Epithelial cell of prostate (primary cell): ENCODE measurements at regions not wholly inside any gene's neighbourhood (a gene's known extent, or its start where the extent isn't known, plus 50 kb on each side); places are given as distances from the start of the nearest gene placed in this dataset.
"Not testable (repeated sequence)": the region's sequence is repeated elsewhere in the genome, so short reads cannot be mapped to it uniquely, and the experiment has no call there.

Source experiments
- DNase-seq: peaks from one replicate; pipeline ENCODE4 v3.0.0-alpha.2; 2011; ENCODE audit warnings: low read depth, low spot score
- H3K27ac ChIP-seq: fragments of 450-650 bp; 2 replicates; pipeline ENCODE4 v1.5.1; 2017; ENCODE audit warnings: mild to moderate bottlenecking

- H3K27ac ChIP-seq: no peak overlapping the region
- DNase-seq: no peak
These were observed 390.0 kb downstream of the TNS3 start for GRCh38 chr7:47191876-47192291.

DNA sequence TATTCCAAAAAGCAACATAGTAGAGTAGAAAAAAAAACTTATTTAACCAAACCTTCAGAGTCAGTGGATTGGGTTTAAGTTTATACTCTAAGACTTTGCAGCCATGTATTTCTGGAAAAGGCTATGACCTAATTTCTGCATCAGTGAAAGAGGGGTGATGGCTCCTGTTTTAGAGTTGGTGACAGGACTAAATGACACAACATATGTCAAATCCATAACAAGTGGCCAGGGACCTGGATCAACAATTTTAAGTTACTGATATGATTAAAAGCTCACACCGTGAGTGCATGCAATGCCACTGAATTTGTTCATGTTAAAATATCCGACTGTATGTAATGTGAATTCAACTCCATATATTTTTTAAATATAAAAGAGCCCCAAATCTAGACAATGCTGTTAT is 390.6 kb downstream of the TNS3 start:
- no peak overlapping the region for H3K27ac ChIP-seq
- no peak for DNase-seq

- DNase-seq: no peak
- H3K27ac ChIP-seq: no peak overlapping the region
These were observed 391.4 kb downstream of the TNS3 start for GRCh38 chr7:47190462-47190861.

DNA sequence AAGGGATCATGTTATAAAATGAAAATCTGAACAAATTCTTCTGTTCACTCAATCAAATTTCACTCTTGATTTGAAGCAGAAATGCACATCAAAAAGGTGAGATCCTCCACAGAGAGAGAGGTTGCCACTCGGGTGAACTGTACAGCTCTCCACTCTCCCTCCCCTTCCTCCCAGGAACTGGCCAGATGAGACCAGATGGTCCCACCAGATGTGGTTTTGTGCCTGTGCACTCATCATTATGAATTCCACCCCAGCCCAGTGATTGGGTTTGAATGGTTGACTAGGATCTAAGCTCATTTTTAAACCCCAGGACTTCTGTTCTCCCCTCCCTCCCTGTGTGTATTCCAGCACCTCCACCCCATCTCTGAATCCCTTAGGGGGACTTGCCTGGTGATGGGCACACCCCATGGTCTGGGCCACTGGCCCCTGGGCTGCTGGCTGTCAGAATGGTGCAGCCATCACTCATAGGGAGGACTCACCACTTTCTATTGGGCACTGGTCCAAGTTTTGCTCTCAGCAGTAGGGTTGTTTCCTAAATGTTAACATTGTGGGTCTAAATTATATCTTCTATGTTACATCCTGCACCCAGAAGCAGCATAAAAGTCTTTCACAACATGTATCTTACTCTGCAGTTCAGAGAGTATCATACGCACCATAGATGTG is 393.1 kb downstream of the TNS3 start:
- no peak overlapping the region for H3K27ac ChIP-seq
- no peak for DNase-seq

DNA sequence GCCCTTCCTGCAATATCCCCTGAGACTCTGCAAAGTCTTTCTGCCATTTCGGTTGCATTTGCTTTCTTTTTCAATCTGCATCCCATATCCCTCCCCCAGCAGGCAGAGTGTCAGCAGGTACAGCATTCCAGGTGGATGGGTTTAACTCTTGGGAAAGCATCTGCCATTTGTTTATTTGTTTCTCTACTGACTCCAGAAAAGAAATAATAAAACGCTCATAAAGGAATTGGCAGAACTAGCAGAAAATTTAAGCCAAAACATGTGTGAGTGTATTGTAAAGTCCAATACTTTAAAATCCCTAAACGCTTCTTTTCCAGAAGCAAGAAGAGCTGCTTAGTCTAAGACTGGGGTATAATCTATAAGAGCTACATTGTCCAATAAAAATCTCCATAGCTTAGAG is 393.8 kb downstream of the TNS3 start:
- DNase-seq: no peak
- H3K27ac ChIP-seq: no peak overlapping the region

DNA sequence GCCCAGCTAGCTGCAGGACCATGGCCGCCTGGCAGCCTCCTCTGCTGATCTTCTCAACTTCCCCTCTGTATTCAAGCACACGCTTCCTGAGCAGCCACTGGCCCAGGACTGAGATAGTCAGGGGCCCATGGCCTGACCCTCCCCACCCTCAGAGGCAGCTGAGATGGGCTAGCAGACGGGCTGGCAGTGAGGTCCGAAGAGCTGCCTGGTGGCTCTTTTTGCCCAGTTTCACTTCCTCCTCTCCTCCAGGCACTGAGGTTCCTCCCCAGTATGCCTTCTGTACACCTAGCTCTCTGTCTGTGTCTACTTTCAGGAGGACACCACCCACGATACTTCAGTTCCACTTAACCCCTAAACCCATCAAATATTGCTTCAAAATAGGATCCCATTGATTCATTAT is 395.6 kb downstream of the TNS3 start:
- DNase-seq: no peak
- H3K27ac ChIP-seq: no peak overlapping the region

DNA sequence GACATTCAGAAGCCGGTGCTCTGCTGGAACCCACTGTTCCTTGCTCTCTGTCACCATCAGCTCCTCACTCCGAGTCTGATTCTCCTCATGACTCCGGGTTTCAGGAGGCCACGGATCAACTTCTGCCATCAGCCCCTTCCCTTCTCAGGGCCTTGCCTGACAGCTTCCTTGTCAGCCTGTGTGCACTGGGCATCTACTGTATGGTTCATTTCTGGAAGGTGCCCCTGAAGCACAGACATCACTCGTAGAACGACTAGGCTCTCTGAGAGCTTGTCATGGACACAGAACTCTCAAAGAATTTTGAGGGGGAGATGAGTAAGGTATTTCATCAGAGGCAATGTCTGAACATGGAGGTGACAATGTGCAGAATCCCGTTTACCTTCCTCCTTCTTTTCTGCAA is 396.1 kb downstream of the TNS3 start:
- H3K27ac ChIP-seq: no peak overlapping the region
- DNase-seq: no peak

- no peak for DNase-seq
- no peak overlapping the region for H3K27ac ChIP-seq
These were observed 396.7 kb downstream of the TNS3 start for GRCh38 chr7:47185170-47185569.

- no peak for DNase-seq
- H3K27ac ChIP-seq: no peak overlapping the region
These were observed 397.9 kb downstream of the TNS3 start for GRCh38 chr7:47183862-47184590.

GRCh38 chr7:47181746-47182361 is 400.1 kb downstream of the TNS3 start:
- DNase-seq: no peak
- no peak overlapping the region for H3K27ac ChIP-seq

DNA sequence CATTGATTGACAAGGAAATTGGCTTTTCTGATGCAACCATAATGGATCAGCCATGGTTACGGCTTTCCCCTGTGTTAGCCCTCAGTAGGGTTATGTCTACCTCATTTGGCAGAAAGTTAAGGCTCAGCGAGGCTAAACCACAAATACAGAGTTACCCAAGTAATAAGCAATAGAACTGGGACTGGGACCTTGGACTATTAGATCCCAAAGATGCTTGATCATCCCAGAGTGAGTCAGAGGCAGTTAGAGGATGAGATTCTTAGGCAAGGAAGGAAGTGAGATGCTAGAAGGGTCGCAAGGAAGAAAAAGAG is 401.4 kb downstream of the TNS3 start:
- DNase-seq: no peak

GRCh38 chr7:47179812-47180515 is 401.9 kb downstream of the TNS3 start:
- H3K27ac ChIP-seq: no peak overlapping the region
- DNase-seq: no peak

More for the DNA sequence above, 401.4 kb downstream of the TNS3 start:
- H3K27ac ChIP-seq: no peak overlapping the region

DNA sequence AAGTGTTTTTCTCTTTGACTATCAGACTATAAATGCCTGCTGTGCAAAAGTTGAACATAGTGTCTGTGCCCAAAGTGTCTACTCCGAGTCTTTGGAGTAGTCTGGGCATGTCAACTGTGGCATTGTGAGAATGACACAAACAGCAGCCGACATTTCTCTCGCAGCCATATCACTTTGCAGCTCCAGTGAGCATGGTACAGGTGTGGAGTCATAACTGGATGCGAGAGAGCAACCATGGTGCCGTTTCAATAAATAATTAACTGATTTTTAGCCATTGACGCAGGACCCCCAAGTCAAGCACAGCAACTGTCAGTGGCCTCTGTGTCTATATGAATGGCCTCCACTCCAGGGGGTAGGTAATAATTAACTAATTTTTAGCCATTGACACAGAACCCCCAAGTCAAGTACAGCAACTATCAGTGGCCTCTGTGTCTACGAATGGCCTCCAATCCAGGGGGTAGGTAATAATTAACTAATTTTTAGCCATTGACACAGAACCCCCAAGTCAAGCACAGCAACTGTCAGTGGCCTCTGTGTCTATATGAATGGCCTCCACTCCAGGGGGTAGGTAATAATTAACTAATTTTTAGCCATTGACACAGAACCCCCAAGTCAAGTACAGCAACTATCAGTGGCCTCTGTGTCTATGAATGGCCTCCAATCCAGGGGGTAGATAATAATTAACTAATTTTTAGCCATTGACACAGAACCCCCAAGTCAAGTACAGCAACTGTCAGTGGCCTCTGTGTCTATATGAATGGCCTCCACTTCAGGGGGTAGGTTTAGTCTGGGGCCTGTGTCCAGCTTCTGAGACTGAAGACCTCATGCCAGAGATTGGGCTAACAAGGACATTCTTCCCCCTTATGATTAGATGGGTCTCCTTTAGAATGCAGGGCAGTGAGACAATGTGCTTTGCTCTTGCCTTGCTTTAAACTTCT is 409.0 kb downstream of the TNS3 start:
- H3K27ac ChIP-seq, DNase-seq: not testable (repeated sequence)

GRCh38 chr7:47170516-47170915 is 411.4 kb downstream of the TNS3 start:
- no peak for DNase-seq
- no peak overlapping the region for H3K27ac ChIP-seq

DNA sequence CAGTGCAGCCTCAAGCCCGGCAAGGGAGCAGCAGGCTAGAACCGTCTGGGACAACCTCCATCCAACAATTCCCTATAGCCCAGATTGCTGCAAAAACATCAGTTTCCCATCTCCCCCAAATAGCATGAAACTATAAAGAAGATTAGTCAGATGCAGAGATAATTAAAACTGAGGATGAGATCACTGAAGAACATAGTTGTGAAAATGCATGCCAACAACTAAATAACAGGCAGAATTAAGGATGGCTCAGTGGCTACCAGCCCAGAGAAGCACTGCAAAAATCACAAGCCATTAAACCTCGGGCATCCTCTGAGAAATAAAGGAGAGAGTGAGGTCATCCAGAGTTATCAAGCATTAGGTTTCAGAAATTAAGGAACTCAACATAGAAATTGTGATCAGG is 427.1 kb downstream of the TNS3 start:
- no peak for DNase-seq
- no peak overlapping the region for H3K27ac ChIP-seq

GRCh38 chr7:47153576-47153975 is 428.3 kb downstream of the TNS3 start:
- no peak overlapping the region for H3K27ac ChIP-seq
- DNase-seq: no peak

DNA sequence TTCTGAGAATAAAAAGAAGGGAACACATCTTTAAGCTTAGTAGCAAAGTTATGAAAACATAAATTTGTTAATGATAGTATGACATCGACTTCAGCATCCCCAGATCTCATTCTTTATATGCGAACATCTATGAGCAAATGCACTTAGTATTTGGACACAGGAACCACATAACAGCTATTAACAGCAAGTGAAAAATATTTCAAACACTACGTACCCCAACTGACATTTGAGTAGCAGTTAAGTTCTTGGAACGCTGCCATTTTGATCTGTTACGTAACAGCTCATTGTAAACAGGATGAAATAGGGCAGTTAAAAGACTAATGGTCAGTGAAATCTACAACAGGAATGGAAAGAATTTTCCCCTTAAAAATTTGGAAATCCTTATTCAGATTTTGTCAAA is 428.9 kb downstream of the TNS3 start:
- DNase-seq: no peak
- no peak overlapping the region for H3K27ac ChIP-seq

DNA sequence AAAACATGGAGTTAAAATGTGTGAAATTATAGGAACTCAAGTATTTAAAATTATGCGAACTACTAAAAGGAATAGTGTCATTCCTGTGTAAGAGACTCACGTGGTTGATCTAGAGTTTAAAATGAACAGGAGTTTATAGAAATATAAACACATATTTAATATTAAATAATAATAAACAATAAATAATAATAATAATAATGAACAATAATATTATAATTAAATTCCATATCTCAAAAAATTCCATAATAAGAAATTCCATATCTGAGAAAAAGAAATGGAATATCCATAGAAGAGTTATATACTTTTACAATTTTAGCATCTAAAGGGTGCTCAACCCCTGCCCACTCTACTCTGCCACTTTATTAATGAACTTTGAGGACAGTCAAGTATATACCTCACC is 429.6 kb downstream of the TNS3 start:
- no peak overlapping the region for H3K27ac ChIP-seq
- DNase-seq: no peak

DNA sequence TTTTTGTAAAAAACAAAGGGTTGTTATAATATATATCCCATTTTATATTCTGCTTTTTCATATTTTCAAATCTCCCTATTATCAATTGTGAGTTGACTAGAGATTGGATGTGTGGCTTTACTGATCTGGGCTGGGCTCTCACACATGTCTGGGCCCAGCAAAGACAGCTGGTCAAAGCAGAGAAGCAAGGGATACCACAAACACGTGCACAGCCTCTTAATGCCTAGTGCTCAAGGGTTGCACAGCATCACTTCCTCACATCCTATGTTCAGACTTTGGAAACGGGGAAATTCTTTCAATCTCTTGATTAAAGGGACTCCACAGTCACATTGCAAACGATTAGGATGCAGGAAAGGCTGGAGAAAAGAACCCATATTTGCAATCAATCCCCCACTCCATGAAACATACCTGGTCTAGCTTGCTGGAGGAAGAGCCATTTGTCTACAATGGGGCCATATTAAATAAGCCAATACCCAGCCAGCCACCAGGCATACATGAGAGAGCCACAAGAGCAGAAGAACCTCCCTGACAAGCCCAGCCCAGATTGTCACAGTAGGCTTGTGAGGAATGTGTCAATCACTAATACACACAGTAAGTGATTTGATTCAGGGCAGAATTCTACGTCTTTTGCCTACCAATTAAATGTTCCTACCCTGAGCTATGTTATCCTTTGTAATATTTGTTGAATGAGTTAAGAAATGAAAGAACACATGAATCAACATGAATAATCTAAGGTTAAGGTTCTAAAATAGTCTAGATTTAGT is 431.2 kb downstream of the TNS3 start:
- H3K27ac ChIP-seq: no peak overlapping the region
- DNase-seq: no peak
